ENCODE measurements at regions not wholly inside any gene's neighbourhood (a gene's known extent, or its start where the extent isn't known, plus 50 kb on each side); places are given as distances from the start of the nearest gene placed in this dataset.

- no peak for DNase-seq
Measured at GRCh38 chr5:53422539-53422938, 57.9 kb upstream of the FST start.

GRCh38 chr5:53423724-53424123, 56.7 kb upstream of the FST start:
- DNase-seq, result no peak

- peak; percentile 63 for DNase-seq
Measured at GRCh38 chr5:53424686-53425615, 55.5 kb upstream of the FST start.

- DNase-seq, result peak; percentile 57
Measured at GRCh38 chr5:53425687-53426511, 54.5 kb upstream of the FST start.

- no peak for DNase-seq
Measured at GRCh38 chr5:53426512-53426830, 54.0 kb upstream of the FST start.

- no peak for DNase-seq
Measured at GRCh38 chr5:53426878-53427277, 53.6 kb upstream of the FST start.

- no peak for DNase-seq
Measured at GRCh38 chr5:53427965-53428364, 52.5 kb upstream of the FST start.

GRCh38 chr5:53429706-53430105, 50.7 kb upstream of the FST start:
- DNase-seq, result no peak

- peak; percentile 46 for DNase-seq
Measured at GRCh38 chr5:53430618-53431252, 49.7 kb upstream of the FST start.

All from hematopoietic multipotent progenitor cell treated with erythropoietin and hydrocortisone succinate and interleukin-3 and kit ligand, for 8 days (in vitro differentiated cells).